Effector memory CD4-positive, alpha-beta T cell (primary cell): ENCODE measurements at regions not wholly inside any gene's neighbourhood (a gene's known extent, or its start where the extent isn't known, plus 50 kb on each side); places are given as distances from the start of the nearest gene placed in this dataset.

Experiments
- DNase-seq, 3 donors: peaks; one replicate each; pipeline ENCODE4 v3.0.0-alpha.2; 2020
- H3K27ac ChIP-seq: 2 replicates; pipeline ENCODE4 v1.7.0; 2013; ENCODE audit warnings: mild to moderate bottlenecking, low read length, moderate library complexity; ENCODE audit not compliant: insufficient read depth, poor library complexity, severe bottlenecking
- H3K27me3 ChIP-seq: replicated peaks from 2 replicates; pipeline ENCODE4 v1.7.0; 2013; ENCODE audit warnings: mild to moderate bottlenecking, low read length; ENCODE audit not compliant: insufficient read depth, control insufficient read depth, poor library complexity, severe bottlenecking
- H3K36me3 ChIP-seq: 2 replicates; pipeline ENCODE4 v1.7.0; 2013; ENCODE audit warnings: mild to moderate bottlenecking, low read length, moderate library complexity; ENCODE audit not compliant: control insufficient read depth, insufficient read depth
- H3K4me1 ChIP-seq: 2 replicates; pipeline ENCODE4 v1.7.0; 2013; ENCODE audit warnings: low read length, mild to moderate bottlenecking; ENCODE audit not compliant: control insufficient read depth, insufficient read depth, poor library complexity, severe bottlenecking
- H3K4me3 ChIP-seq: 2 replicates; pipeline ENCODE4 v1.7.0; 2013; ENCODE audit warnings: low read length, low read depth, mild to moderate bottlenecking; ENCODE audit not compliant: insufficient read depth, poor library complexity, severe bottlenecking
- H3K9me3 ChIP-seq: 2 replicates; pipeline ENCODE4 v1.7.0; 2013; ENCODE audit warnings: mild to moderate bottlenecking, low read length, moderate library complexity; ENCODE audit not compliant: control insufficient read depth

DNA sequence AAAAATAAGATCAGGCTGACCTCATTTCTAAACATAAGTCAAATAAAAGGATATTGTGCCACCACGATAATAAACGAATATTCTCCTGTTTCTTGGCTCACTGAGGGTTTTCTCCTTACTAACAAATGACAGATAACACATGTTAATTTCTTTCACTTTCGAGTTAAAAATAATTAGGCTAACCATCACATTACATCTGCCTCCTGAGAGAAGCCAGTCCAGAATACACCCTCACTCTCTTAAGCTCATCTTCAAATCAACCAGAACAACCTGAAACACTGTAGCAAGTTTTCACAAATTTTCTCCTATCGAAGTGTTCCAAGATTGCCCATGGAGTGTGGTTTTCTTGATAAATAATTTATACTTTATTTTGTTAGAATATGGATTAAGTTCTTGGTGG lies 1285.6 kb upstream of the EYS start:
- H3K4me3 ChIP-seq, result no peak overlapping the region
- no peak overlapping the region for H3K27ac ChIP-seq
- no peaks in the 10 kb centered on the region for H3K9me3 ChIP-seq
- H3K4me1 ChIP-seq, result no peaks in the 10 kb centered on the region
- H3K36me3 ChIP-seq, result no peaks in the 10 kb centered on the region
- no peak for DNase-seq
- H3K27me3 ChIP-seq, result no peaks in the 10 kb centered on the region

DNA sequence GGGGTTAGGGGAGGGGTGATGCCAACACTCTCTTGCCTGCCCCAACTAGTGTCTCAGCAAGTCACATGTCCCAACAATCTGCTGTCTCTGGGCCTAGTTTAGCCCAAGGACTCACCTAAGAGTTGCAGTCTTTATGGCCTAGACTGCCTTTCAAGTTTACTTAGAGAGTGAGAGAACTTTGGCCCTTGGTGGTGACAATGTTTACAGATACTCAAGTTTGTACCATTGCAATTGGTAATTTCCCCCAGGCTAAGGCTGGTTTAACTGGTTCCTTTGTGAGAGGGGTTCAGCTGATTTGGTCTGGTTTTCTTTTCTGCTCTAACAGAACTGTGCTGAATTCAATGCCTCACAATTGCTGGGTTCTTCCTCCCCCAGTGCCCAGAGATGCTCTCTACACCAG lies 1279.9 kb upstream of the EYS start:
- H3K27ac ChIP-seq, result no peak overlapping the region
- no peaks in the 10 kb centered on the region for H3K9me3 ChIP-seq
- no peaks in the 10 kb centered on the region for H3K36me3 ChIP-seq
- no peaks in the 10 kb centered on the region for H3K4me1 ChIP-seq
- no peaks in the 10 kb centered on the region for H3K27me3 ChIP-seq
- no peak for DNase-seq
- H3K4me3 ChIP-seq, result no peak overlapping the region

DNA sequence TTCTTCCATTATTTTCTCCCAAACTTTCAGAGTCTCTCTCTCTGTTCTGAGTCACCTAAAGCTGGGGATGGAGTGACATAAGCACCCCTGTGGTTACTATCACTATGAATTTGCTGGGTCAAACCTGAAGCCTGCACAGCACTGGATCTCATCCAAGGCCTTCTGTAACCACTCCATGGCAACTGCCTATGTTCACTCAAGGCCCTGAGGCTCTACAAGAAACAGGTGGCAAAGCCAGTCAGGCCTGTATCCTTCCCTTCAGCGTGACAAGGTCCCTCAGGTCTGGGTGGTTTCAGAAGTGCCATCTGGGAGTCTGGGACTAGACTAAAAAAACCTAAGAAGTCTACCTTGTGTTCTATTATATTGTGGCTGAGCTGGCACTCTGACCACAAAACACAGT lies 1278.8 kb upstream of the EYS start:
- no peak overlapping the region for H3K27ac ChIP-seq
- H3K36me3 ChIP-seq, result no peaks in the 10 kb centered on the region
- no peak for DNase-seq
- no peaks in the 10 kb centered on the region for H3K4me1 ChIP-seq
- no peak overlapping the region for H3K4me3 ChIP-seq
- H3K9me3 ChIP-seq, result no peaks in the 10 kb centered on the region
- no peaks in the 10 kb centered on the region for H3K27me3 ChIP-seq

DNA sequence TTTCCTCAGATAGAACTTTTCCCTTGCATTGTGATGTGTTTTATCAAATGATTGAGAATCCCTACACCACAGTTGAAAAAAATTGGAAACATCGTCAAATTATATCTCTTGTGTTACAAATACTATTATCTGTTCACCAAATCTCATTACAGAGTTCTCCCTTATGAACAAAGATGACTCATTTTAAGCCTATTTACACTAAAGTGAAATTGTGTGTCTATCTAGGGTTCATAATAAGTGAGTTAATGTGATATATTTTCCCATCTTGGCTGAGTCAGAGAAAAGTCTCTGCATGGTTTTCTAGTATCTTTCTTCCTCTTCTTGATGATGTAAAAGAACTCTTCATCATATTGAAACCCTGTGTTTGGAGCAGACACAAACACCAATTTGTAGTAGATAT lies 1263.3 kb upstream of the EYS start:
- H3K9me3 ChIP-seq, result no peaks in the 10 kb centered on the region
- H3K4me3 ChIP-seq, result no peak overlapping the region
- no peaks in the 10 kb centered on the region for H3K36me3 ChIP-seq
- no peak for DNase-seq
- no peaks in the 10 kb centered on the region for H3K27me3 ChIP-seq
- H3K27ac ChIP-seq, result no peak overlapping the region
- no peaks in the 10 kb centered on the region for H3K4me1 ChIP-seq

DNA sequence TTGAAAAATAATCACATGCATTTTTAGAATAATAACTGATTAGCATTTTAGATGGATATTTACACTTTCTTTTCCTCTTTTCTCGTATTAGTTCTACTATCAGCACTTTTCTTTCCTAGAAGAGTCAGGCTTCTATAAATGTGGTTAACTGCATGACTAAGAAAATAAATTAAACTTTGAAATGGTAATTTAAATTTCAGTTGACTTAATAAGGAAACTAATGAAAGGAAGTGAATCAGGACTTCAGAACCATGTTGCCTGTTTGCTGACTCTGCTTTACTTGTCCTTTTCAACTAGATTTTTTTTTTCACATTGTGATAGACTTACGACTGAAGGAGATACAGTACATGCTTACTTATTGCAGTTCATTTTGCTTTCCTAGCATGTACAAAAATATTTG lies 1258.2 kb upstream of the EYS start:
- Histone ChIP-seq H3K27me3 (no peaks in the 10 kb centered on the region), H3K36me3 (no peaks in the 10 kb centered on the region), H3K9me3 (no peaks in the 10 kb centered on the region), H3K27ac (no peak overlapping the region), H3K4me3 (no peak overlapping the region), H3K4me1 (no peaks in the 10 kb centered on the region)
- no peak for DNase-seq

DNA sequence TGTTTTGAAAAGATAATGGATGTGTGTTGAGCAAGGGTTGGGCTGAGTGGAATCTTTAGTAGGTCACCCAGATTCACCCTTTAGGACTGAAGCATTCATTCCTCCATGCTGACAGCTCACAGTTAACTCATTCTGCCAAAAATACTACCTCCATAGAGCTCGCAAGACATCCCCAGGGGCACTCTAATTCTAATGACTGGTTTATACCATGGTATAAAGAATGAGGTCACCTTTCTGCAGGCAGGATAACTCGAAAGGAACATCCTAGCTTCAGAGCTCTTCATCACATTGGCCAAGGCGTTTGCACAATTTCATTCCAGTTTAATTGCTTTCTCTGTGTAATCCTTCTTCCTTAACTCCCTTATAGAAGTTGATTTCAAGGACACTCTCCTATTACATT lies 1257.2 kb upstream of the EYS start:
- H3K27me3 ChIP-seq, result no peaks in the 10 kb centered on the region
- no peaks in the 10 kb centered on the region for H3K4me1 ChIP-seq
- DNase-seq, result no peak
- H3K4me3 ChIP-seq, result no peak overlapping the region
- H3K27ac ChIP-seq, result no peak overlapping the region
- no peaks in the 10 kb centered on the region for H3K9me3 ChIP-seq
- H3K36me3 ChIP-seq, result no peaks in the 10 kb centered on the region

DNA sequence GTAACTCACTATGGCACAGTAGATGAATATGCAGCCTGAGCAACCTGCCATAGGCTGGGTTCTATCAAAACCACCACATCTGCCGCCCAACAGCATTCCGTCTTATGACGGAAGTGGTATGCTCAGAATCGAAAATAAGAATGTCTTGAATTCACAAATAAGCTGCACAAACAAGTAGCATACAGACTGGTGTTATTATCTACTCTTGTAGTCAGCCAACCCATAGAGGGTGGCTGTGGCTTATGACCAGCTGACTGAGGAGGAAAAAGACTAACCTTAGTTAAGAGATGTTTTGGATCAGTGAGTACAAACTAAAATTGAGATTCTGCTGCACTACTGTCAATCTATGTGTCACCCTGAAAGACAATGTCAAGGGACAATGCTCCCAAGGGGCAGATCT lies 1255.1 kb upstream of the EYS start:
- no peaks in the 10 kb centered on the region for H3K9me3 ChIP-seq
- H3K4me1 ChIP-seq, result no peaks in the 10 kb centered on the region
- H3K27me3 ChIP-seq, result no peaks in the 10 kb centered on the region
- DNase-seq, result no peak
- H3K36me3 ChIP-seq, result no peaks in the 10 kb centered on the region
- no peak overlapping the region for H3K4me3 ChIP-seq
- no peak overlapping the region for H3K27ac ChIP-seq

DNA sequence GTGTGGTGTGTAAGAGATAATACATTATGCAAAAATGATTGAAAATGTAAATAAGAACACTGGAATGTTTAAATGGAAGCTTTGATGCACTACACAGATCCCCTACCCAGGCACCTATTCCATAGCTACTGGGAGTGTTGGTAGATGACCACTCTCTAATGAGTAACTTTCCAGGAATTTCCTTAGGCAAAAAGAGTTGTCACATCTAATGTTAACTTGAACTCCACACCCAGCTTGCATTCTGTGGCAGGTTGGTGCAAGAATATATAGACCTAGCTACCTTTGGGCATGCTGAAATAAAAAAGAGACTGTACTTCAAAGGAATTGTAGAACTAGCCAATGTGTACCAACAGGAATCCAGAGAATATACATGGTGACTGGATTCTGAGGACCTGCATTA lies 1254.2 kb upstream of the EYS start:
- H3K4me3 ChIP-seq, result no peak overlapping the region

DNA sequence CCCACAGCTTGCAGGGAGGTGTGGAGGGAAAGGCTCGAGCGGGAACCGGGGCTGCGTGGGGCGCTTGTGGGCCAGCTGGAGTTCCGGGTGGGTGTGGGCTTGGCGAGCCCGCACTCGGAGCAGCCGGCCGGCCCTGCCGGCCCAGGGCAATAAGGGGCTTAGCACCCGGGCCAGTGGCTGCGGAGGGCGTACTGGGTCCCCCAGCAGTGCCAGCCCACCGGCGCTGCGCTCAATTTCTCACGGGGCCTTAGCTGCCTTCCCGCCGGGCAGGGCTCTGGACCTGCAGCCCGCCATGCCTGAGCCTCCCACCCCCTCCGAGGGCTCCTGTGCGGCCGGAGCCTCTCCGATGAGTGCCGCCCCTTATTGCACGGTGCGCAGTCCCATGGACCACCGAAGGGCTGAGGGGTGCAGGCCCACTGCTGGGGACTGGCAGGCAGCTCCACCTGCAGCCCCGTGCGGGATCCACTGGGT lies 1242.2 kb upstream of the EYS start:
- H3K4me3 ChIP-seq, result no peak overlapping the region
- no peaks in the 10 kb centered on the region for H3K27me3 ChIP-seq
- H3K36me3 ChIP-seq, result no peaks in the 10 kb centered on the region
- H3K9me3 ChIP-seq, result no peaks in the 10 kb centered on the region
- H3K27ac ChIP-seq, result no peak overlapping the region
- H3K4me1 ChIP-seq, result no peaks in the 10 kb centered on the region
- no peak for DNase-seq

More for the DNA sequence above, 1254.2 kb upstream of the EYS start:
- Histone ChIP-seq H3K27me3 (no peaks in the 10 kb centered on the region), H3K27ac (no peak overlapping the region), H3K9me3 (no peaks in the 10 kb centered on the region), H3K4me1 (no peaks in the 10 kb centered on the region), H3K36me3 (no peaks in the 10 kb centered on the region)
- no peak for DNase-seq

DNA sequence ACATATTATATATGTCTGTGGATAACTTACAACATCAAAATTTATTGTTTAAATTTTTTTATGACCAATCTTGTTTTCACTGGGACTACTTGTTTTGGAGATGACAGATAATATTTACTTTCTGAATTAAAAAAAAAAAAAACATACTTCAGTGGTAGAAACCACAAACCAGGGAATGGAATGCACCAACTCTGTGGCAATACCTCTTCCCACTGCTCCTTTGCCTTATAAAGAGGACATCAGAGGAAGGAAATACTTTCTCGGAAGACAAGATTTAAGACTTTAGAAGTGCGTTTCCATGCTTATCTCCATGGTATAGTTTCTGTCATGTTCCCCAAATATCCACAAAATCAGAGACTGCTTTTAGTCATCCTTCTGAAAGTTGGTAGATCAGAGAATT lies 1241.1 kb upstream of the EYS start:
- no peaks in the 10 kb centered on the region for H3K4me1 ChIP-seq
- DNase-seq, result no peak

DNA sequence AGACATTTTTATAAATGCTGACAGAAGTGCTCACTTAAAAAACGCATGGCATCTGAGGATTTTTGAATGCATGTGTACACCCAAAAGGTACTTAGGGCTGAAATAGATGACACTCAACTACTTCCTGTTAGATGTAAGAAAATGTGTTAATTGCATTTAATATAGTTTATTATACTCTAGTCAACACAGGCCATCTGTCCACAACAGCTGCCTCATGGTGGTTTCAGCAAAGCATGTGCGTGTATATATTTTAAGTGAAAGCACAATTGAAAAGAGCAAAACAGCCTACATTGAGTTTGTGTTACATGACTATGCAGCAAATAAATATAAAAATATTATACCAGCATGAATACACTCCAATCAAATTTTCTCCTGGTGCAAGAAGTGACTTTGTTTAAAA lies 1233.0 kb upstream of the EYS start:
- Histone ChIP-seq H3K27me3 (no peaks in the 10 kb centered on the region), H3K4me1 (no peaks in the 10 kb centered on the region), H3K36me3 (no peaks in the 10 kb centered on the region), H3K4me3 (no peak overlapping the region), H3K9me3 (no peaks in the 10 kb centered on the region), H3K27ac (no peak overlapping the region)
- DNase-seq, result no peak

More for the DNA sequence above, 1241.1 kb upstream of the EYS start:
- Histone ChIP-seq H3K9me3 (no peaks in the 10 kb centered on the region), H3K27me3 (no peaks in the 10 kb centered on the region), H3K27ac (no peak overlapping the region), H3K4me3 (no peak overlapping the region), H3K36me3 (no peaks in the 10 kb centered on the region)
